OCI-M1 (cell line): ENCODE measurements at regions not wholly inside any gene's neighbourhood (a gene's known extent, or its start where the extent isn't known, plus 50 kb on each side); places are given as distances from the start of the nearest gene placed in this dataset.
"Not testable (repeated sequence)": the region's sequence is repeated elsewhere in the genome, so short reads cannot be mapped to it uniquely, and the experiment has no call there.

Experiments used
- DNase-seq: peaks from one replicate; lab custom pipeline; 2025; lab: John Stamatoyannopoulos, UW

GRCh38 chr5:124550731-124551130 is 195.7 kb downstream of the ZNF608 start:
- no peak for DNase-seq

GRCh38 chr5:124549891-124550436 is 196.5 kb downstream of the ZNF608 start:
- DNase-seq = no peak

- peak; percentile 0 for DNase-seq
These were observed 199.8 kb downstream of the ZNF608 start for GRCh38 chr5:124546643-124547042.

- no peak for DNase-seq
These were observed 201.9 kb downstream of the ZNF608 start for GRCh38 chr5:124544366-124545055.

- no peak for DNase-seq
These were observed 207.5 kb downstream of the ZNF608 start for GRCh38 chr5:124538931-124539330.

GRCh38 chr5:124538191-124538590 is 208.2 kb downstream of the ZNF608 start:
- DNase-seq = no peak

GRCh38 chr5:124537522-124537921 is 208.9 kb downstream of the ZNF608 start:
- DNase-seq = no peak

- DNase-seq = no peak
These were observed 209.3 kb downstream of the ZNF608 start for GRCh38 chr5:124537107-124537506.

- DNase-seq = no peak
These were observed 210.1 kb downstream of the ZNF608 start for GRCh38 chr5:124536333-124536732.

- no peak for DNase-seq
These were observed 215.5 kb downstream of the ZNF608 start for GRCh38 chr5:124530916-124531315.

- no peak for DNase-seq
These were observed 217.6 kb downstream of the ZNF608 start for GRCh38 chr5:124528838-124529237.

GRCh38 chr5:124527220-124527991 is 219.0 kb downstream of the ZNF608 start:
- DNase-seq = no peak

GRCh38 chr5:124526079-124526478 is 220.4 kb downstream of the ZNF608 start:
- DNase-seq = not testable (repeated sequence)

GRCh38 chr5:124524552-124525232 is 221.7 kb downstream of the ZNF608 start:
- DNase-seq = no peak

GRCh38 chr5:124523897-124524296 is 222.5 kb downstream of the ZNF608 start:
- DNase-seq = no peak

GRCh38 chr5:124522992-124523391 is 223.4 kb downstream of the ZNF608 start:
- no peak for DNase-seq

GRCh38 chr5:124521461-124522230 is 224.8 kb downstream of the ZNF608 start:
- no peak for DNase-seq

GRCh38 chr5:124519396-124519795 is 227.0 kb downstream of the ZNF608 start:
- DNase-seq = no peak

GRCh38 chr5:124516567-124516966 is 229.9 kb downstream of the ZNF608 start:
- DNase-seq = no peak

GRCh38 chr5:124515497-124516245 is 230.8 kb downstream of the ZNF608 start:
- no peak for DNase-seq

- no peak for DNase-seq
These were observed 231.5 kb downstream of the ZNF608 start for GRCh38 chr5:124514956-124515355.
